ENCODE measurements at regions not wholly inside any gene's neighbourhood (a gene's known extent, or its start where the extent isn't known, plus 50 kb on each side); places are given as distances from the start of the nearest gene placed in this dataset.

GRCh38 chr6:145224450-145224849 lies 510.9 kb downstream of the EPM2A start:
- Mint-ChIP-seq H3K4me1 (no peaks in the 10 kb centered on the region), H3K4me3 (no peak overlapping the region), H3K36me3 (ENCODE audit: insufficient read depth in 1 of 3, low read depth in 3 of 3) (no peaks in the 10 kb centered on the region), H3K27ac (no peak overlapping the region), H3K27me3 (ENCODE audit: low read depth) (no peaks in the 10 kb centered on the region), H3K9me3 (no peaks in the 10 kb centered on the region)
- Histone ChIP-seq H2AFZ (ENCODE audit: low read length) (no peak overlapping the region), H4K8ac (replicated peaks; ENCODE audit: insufficient read length, low read depth, low read length) (no peak overlapping the region), H3K27ac (ENCODE audit: insufficient read length, low read depth, low read length) (no peak overlapping the region), H3K18ac (ENCODE audit: insufficient read length, low read depth, low read length) (no peak overlapping the region), H4K91ac (ENCODE audit: insufficient read length, low read depth, low read length) (no peak overlapping the region), H2BK15ac (ENCODE audit: low read depth, low read length) (no peak overlapping the region), H4K20me1 (ENCODE audit: control insufficient read depth, insufficient read depth, insufficient read length) (no peaks in the 10 kb centered on the region), H3K79me2 (ENCODE audit: insufficient read depth, low read length) (no peaks in the 10 kb centered on the region), H3K4me1 (ENCODE audit: insufficient read depth, low read length) (no peaks in the 10 kb centered on the region), H3K79me1 (ENCODE audit: insufficient read depth, low read depth, low read length, poor library complexity, severe bottlenecking) (no peaks in the 10 kb centered on the region), H3K4me2 (ENCODE audit: insufficient read depth, insufficient read length, low read length) (no peak overlapping the region), H3K14ac (ENCODE audit: insufficient read depth, low read length) (no peak overlapping the region), H2BK20ac (ENCODE audit: low read depth, low read length, poor library complexity, severe bottlenecking) (no peak overlapping the region), H3K4ac (ENCODE audit: low read depth, low read length) (no peak overlapping the region), H2AK5ac (ENCODE audit: insufficient read length, low read length) (no peak overlapping the region), H3K9me3 (ENCODE audit: control insufficient read depth, low read depth, low read length) (no peaks in the 10 kb centered on the region), H3T11ph (ENCODE audit: low read length) (no peak overlapping the region), H3K9ac (ENCODE audit: extremely low read depth, insufficient read length, low read length) (no peak overlapping the region), H2BK5ac (ENCODE audit: insufficient read length, low read length) (no peak overlapping the region), H2BK12ac (ENCODE audit: insufficient read length, low read depth, low read length) (no peak overlapping the region), H3K23ac (ENCODE audit: insufficient read length, low read depth, low read length) (no peak overlapping the region), H3K23me2 (ENCODE audit: insufficient read length, low read depth, low read length, poor library complexity, severe bottlenecking) (no peaks in the 10 kb centered on the region), H3K27me3 (ENCODE audit: insufficient read depth, low read length) (no peaks in the 10 kb centered on the region), H3K56ac (ENCODE audit: insufficient read length, low read depth, low read length) (no peak overlapping the region), H2BK120ac (ENCODE audit: low read depth, low read length, poor library complexity, severe bottlenecking) (no peak overlapping the region), H4K5ac (ENCODE audit: insufficient read length, low read depth, low read length) (no peak overlapping the region)
- TF ChIP-seq CTCF (conservative IDR thresholded peaks at IDR 0.05): no peak
- no peak for DNase-seq
- WGBS (ENCODE audit: extremely low coverage, insufficient read length, low lambda C conversion rate): no CpG with 5 or more reads among the region's 3 CpGs

All from H9 (cell line).